ENCODE measurements at regions not wholly inside any gene's neighbourhood (a gene's known extent, or its start where the extent isn't known, plus 50 kb on each side); places are given as distances from the start of the nearest gene placed in this dataset.

GRCh38 chr10:120713573-120714205 is 137.5 kb upstream of the WDR11 start:
- TF ChIP-seq CTCF (IDR thresholded peaks at IDR 0.05), result no peak
- no peak for TF ChIP-seq POLR2A (IDR thresholded peaks at IDR 0.05)

Data from esophagus squamous epithelium (tissue), 4 donors.